ELF-1 (cell line): ENCODE measurements at regions not wholly inside any gene's neighbourhood (a gene's known extent, or its start where the extent isn't known, plus 50 kb on each side); places are given as distances from the start of the nearest gene placed in this dataset.

Experiments
- DNase-seq: peaks from one replicate; pipeline ENCODE4 v3.0.0-alpha.2; 2016; ENCODE audit warnings: low read depth, low spot score

GRCh38 chr16:8278031-8278580 lies 312.2 kb downstream of the TMEM114 start:
- DNase-seq: no peak

- no peak for DNase-seq
Observed at GRCh38 chr16:8271344-8271743, 319.0 kb downstream of the TMEM114 start.

- no peak for DNase-seq
Observed at GRCh38 chr16:8262299-8262698, 328.0 kb downstream of the TMEM114 start.

- no peak for DNase-seq
Observed at GRCh38 chr16:8260140-8260539, 330.2 kb downstream of the TMEM114 start.

- peak; percentile 7 for DNase-seq
Observed at GRCh38 chr16:8258523-8258922, 331.8 kb downstream of the TMEM114 start.

GRCh38 chr16:8257561-8257960 lies 332.8 kb downstream of the TMEM114 start:
- DNase-seq: no peak

- no peak for DNase-seq
Observed at GRCh38 chr16:8254405-8254804, 335.9 kb downstream of the TMEM114 start.

GRCh38 chr16:8253718-8254117 lies 336.6 kb downstream of the TMEM114 start:
- no peak for DNase-seq

- no peak for DNase-seq
Observed at GRCh38 chr16:8251727-8252126, 338.6 kb downstream of the TMEM114 start.

GRCh38 chr16:8251298-8251697 lies 339.0 kb downstream of the TMEM114 start:
- DNase-seq: no peak

GRCh38 chr16:8247993-8248392 lies 342.3 kb downstream of the TMEM114 start:
- DNase-seq: no peak

- no peak for DNase-seq
Observed at GRCh38 chr16:8243981-8244380, 346.3 kb downstream of the TMEM114 start.

GRCh38 chr16:8241408-8241807 lies 348.9 kb downstream of the TMEM114 start:
- DNase-seq: no peak

GRCh38 chr16:8239443-8239842 lies 350.9 kb downstream of the TMEM114 start:
- no peak for DNase-seq

GRCh38 chr16:8237452-8237851 lies 352.9 kb downstream of the TMEM114 start:
- peak; percentile 17 for DNase-seq

- no peak for DNase-seq
Observed at GRCh38 chr16:8236816-8237215, 353.5 kb downstream of the TMEM114 start.

GRCh38 chr16:8230497-8230896 lies 359.8 kb downstream of the TMEM114 start:
- no peak for DNase-seq

- peak; percentile 4 for DNase-seq
Observed at GRCh38 chr16:8229011-8229520, 361.2 kb downstream of the TMEM114 start.

GRCh38 chr16:8217201-8217600 lies 373.1 kb downstream of the TMEM114 start:
- DNase-seq: no peak

- DNase-seq: no peak
Observed at GRCh38 chr16:8204769-8205168, 385.5 kb downstream of the TMEM114 start.

GRCh38 chr16:8204096-8204495 lies 386.2 kb downstream of the TMEM114 start:
- DNase-seq: no peak

GRCh38 chr16:8203101-8203500 lies 387.2 kb downstream of the TMEM114 start:
- no peak for DNase-seq

GRCh38 chr16:8200839-8201238 lies 389.5 kb downstream of the TMEM114 start:
- no peak for DNase-seq

- DNase-seq: peak; percentile 12
Observed at GRCh38 chr16:8199390-8199789, 390.9 kb downstream of the TMEM114 start.
